B cell (primary cell): ENCODE measurements at regions not wholly inside any gene's neighbourhood (a gene's known extent, or its start where the extent isn't known, plus 50 kb on each side); places are given as distances from the start of the nearest gene placed in this dataset.

Experiments used
- CTCF ChIP-seq: fragments of 200-600 bp; IDR thresholded peaks from one replicate; pipeline ENCODE4 v1.8.0; 2022; ENCODE audit warnings: antibody characterized with exemption, mild to moderate bottlenecking
- EZH2 ChIP-seq: IDR thresholded peaks from 2 replicates; pipeline ENCODE4 v1.6.1; 2012; ENCODE audit warnings: borderline replicate concordance, low read depth, mild to moderate bottlenecking, moderate library complexity, low read length; ENCODE audit not compliant: insufficient read depth, poor library complexity, severe bottlenecking

- TF ChIP-seq CTCF: no peak
- no peak for TF ChIP-seq EZH2
Measured at GRCh38 chr6:18603361-18603760, 216.2 kb downstream of the RNF144B start.
